Kidney (tissue), 13 donors: ENCODE measurements at regions not wholly inside any gene's neighbourhood (a gene's known extent, or its start where the extent isn't known, plus 50 kb on each side); places are given as distances from the start of the nearest gene placed in this dataset.

ENCODE experiments used
- DNase-seq, 5 donors: peaks; one replicate each; pipeline ENCODE4 v3.0.0-alpha.2; 2013 to 2020
- FAIRE-seq: peaks from 2 replicates; lab custom pipeline; 2012; peaks lifted over from hg19 to GRCh38; lab: Jason Lieb, UNC
- H3K27ac ChIP-seq, 2 donors: one replicate each; pipeline ENCODE4 v1.7.0; 2013; ENCODE audit warnings: low read depth in 2 of 2, low read length in 2 of 2, inconsistent platforms in 1 of 2
- H3K27me3 ChIP-seq: one replicate; pipeline ENCODE4 v1.7.1; 2013; ENCODE audit warnings: low read length, inconsistent platforms; ENCODE audit not compliant: control insufficient read depth, insufficient read depth
- H3K36me3 ChIP-seq, 3 donors: one replicate each; pipeline versions ENCODE4 v1.7.0 to v1.7.1; 2013; ENCODE audit warnings: low read length in 3 of 3, control low read depth in 1 of 3, inconsistent platforms in 1 of 3; ENCODE audit not compliant: insufficient read depth in 3 of 3, control insufficient read depth in 2 of 3
- H3K4me1 ChIP-seq, 3 donors: one replicate each; pipeline versions ENCODE4 v1.7.0 to v1.7.1; 2013; ENCODE audit warnings: low read length in 3 of 3, inconsistent platforms in 1 of 3, low read depth in 1 of 3; ENCODE audit not compliant: control insufficient read depth in 2 of 3, insufficient read depth in 2 of 3
- H3K4me3 ChIP-seq, 3 donors: one replicate each; pipeline versions ENCODE4 v1.7.0 to v1.8.1; 2013; ENCODE audit warnings: low read length in 3 of 3, control low read depth in 1 of 3, inconsistent platforms in 1 of 3
- H3K9ac ChIP-seq, 3 donors: one replicate each; pipeline versions ENCODE4 v1.7.0 to v1.7.1; 2013; ENCODE audit warnings: low read length in 3 of 3, control low read depth in 1 of 3, inconsistent platforms in 1 of 3
- H3K9me3 ChIP-seq, 3 donors: one replicate each; pipeline versions ENCODE4 v1.7.0 to v1.7.1; 2013; ENCODE audit warnings: low read length in 3 of 3, control low read depth in 1 of 3, inconsistent platforms in 1 of 3; ENCODE audit not compliant: control insufficient read depth in 2 of 3, insufficient read depth in 1 of 3
- CTCF ChIP-seq: IDR thresholded peaks from 3 replicates; pipeline ENCODE4 v1.5.1; 2012; ENCODE audit warnings: mild to moderate bottlenecking, moderate library complexity, borderline replicate concordance; ENCODE audit not compliant: insufficient read depth; ENCODE audit errors: extremely low read depth
- intact Hi-C: fragments of 100-400 bp; cut with DNase I; formaldehyde crosslinking; loops from one replicate; pipeline ENCODE4 v1.11.1; 2022
- donor health status: control.
- donor health status: control.
- donor health status: control.
- donor health status: control.
- donor health status: control.
- donor health status: DM: yes; HTN: yes; CAD: no.
- donor health status: Normal renal cell carcinoma (clear cell type).

- Histone ChIP-seq H3K9me3 (no peaks in the 10 kb centered on the region), H3K4me1 (no peaks in the 10 kb centered on the region), H3K27ac (no peak overlapping the region), H3K9ac (no peak overlapping the region), H3K36me3 (no peaks in the 10 kb centered on the region), H3K4me3 (no peak overlapping the region), H3K27me3 (no peaks in the 10 kb centered on the region)
- FAIRE-seq: no peak
- no peak for TF ChIP-seq CTCF
- intact Hi-C loops: no loop called here
- DNase-seq: no peak
Measured at GRCh38 chr7:89928451-89928850, 225.8 kb upstream of the STEAP1 start.

- Histone ChIP-seq H3K9me3 (no peaks in the 10 kb centered on the region), H3K36me3 (no peaks in the 10 kb centered on the region), H3K27me3 (no peaks in the 10 kb centered on the region), H3K27ac (no peak overlapping the region), H3K4me3 (no peak overlapping the region), H3K4me1 (no peaks in the 10 kb centered on the region), H3K9ac (no peak overlapping the region)
- TF ChIP-seq CTCF: no peak
- FAIRE-seq (no peak), DNase-seq (peak in 1 of 5 donors; percentile 3)
- intact Hi-C loops: no loop called here
Measured at GRCh38 chr7:89934101-89934500, 220.2 kb upstream of the STEAP1 start.

GRCh38 chr7:89943525-89944050 is 210.7 kb upstream of the STEAP1 start:
- Histone ChIP-seq H3K27ac (no peak overlapping the region), H3K36me3 (no peaks in the 10 kb centered on the region), H3K4me3 (no peak overlapping the region), H3K9me3 (no peaks in the 10 kb centered on the region), H3K9ac (no peak overlapping the region), H3K27me3 (no peaks in the 10 kb centered on the region), H3K4me1 (no peaks in the 10 kb centered on the region)
- intact Hi-C loops: no loop called here
- FAIRE-seq: no peak
- no peak for TF ChIP-seq CTCF
- no peak for DNase-seq

- H3K4me3 ChIP-seq: no peak overlapping the region
- DNase-seq (no peak), FAIRE-seq (no peak)
- no peaks in the 10 kb centered on the region for H3K27me3 ChIP-seq
- no peak overlapping the region for H3K27ac ChIP-seq
- H3K4me1 ChIP-seq: no peaks in the 10 kb centered on the region
- no peaks in the 10 kb centered on the region for H3K9me3 ChIP-seq
- no peak for TF ChIP-seq CTCF
- intact Hi-C loops: no loop called here
- no peaks in the 10 kb centered on the region for H3K36me3 ChIP-seq
- H3K9ac ChIP-seq: no peak overlapping the region
Measured at GRCh38 chr7:89958525-89959068, 195.7 kb upstream of the STEAP1 start.
